ENCODE measurements at regions not wholly inside any gene's neighbourhood (a gene's known extent, or its start where the extent isn't known, plus 50 kb on each side); places are given as distances from the start of the nearest gene placed in this dataset.
A peak's percentile ranks its signal among the peaks of the same experiment; 100 is the strongest.
"Not testable (repeated sequence)": the region's sequence is repeated elsewhere in the genome, so short reads cannot be mapped to it uniquely, and the experiment has no call there.

- no peak for TF ChIP-seq CTCF (IDR thresholded peaks at IDR 0.05)
- Histone ChIP-seq H3K4me3 (no peak overlapping the region), H3K27ac (no peak overlapping the region), H3K9me3 (no peaks in the 10 kb centered on the region), H3K4me1 (no peaks in the 10 kb centered on the region), H3K36me3 (no peaks in the 10 kb centered on the region), H3K27me3 (peaks cover 20% of the 10 kb centered on the region)
- ATAC-seq (no peak), DNase-seq (no peak)
- intact Hi-C loops (cut with DNase I): no loop called here
These were observed 82.7 kb upstream of the SFSWAP start for GRCh38 chr12:131628023-131628740.

GRCh38 chr12:131628766-131629448 lies 82.0 kb upstream of the SFSWAP start:
- no peak overlapping the region for H3K4me3 ChIP-seq
- ATAC-seq: no peak
- no peak for DNase-seq

GRCh38 chr12:131631230-131631629 lies 79.7 kb upstream of the SFSWAP start:
- no peak for ATAC-seq
- Histone ChIP-seq H3K9me3 (no peaks in the 10 kb centered on the region), H3K27ac (no peak overlapping the region), H3K27me3 (peaks cover 20% of the 10 kb centered on the region), H3K4me3 (no peak overlapping the region), H3K36me3 (no peaks in the 10 kb centered on the region), H3K4me1 (no peaks in the 10 kb centered on the region)
- no peak for DNase-seq
- TF ChIP-seq CTCF (IDR thresholded peaks at IDR 0.05): no peak
- intact Hi-C loops (cut with DNase I): no loop called here

More at GRCh38 chr12:131628766-131629448, 82.0 kb upstream of the SFSWAP start:
- Histone ChIP-seq H3K27me3 (peaks cover 20% of the 10 kb centered on the region), H3K9me3 (no peaks in the 10 kb centered on the region), H3K4me1 (no peaks in the 10 kb centered on the region), H3K27ac (no peak overlapping the region), H3K36me3 (no peaks in the 10 kb centered on the region)
- intact Hi-C loops (cut with DNase I): no loop called here
- no peak for TF ChIP-seq CTCF (IDR thresholded peaks at IDR 0.05)

- peaks cover 20% of the 10 kb centered on the region for H3K27me3 ChIP-seq
- H3K9me3 ChIP-seq; intact Hi-C loops (cut with DNase I); H3K27ac ChIP-seq; DNase-seq; H3K36me3 ChIP-seq; ATAC-seq; H3K4me1 ChIP-seq; H3K4me3 ChIP-seq: not testable (repeated sequence)
These were observed 78.8 kb upstream of the SFSWAP start for GRCh38 chr12:131631889-131632651.

- H3K27ac ChIP-seq, H3K9me3 ChIP-seq: not testable (repeated sequence)
- peaks cover 20% of the 10 kb centered on the region for H3K27me3 ChIP-seq
These were observed 78.3 kb upstream of the SFSWAP start for GRCh38 chr12:131632652-131633023.

GRCh38 chr12:131633610-131634009 lies 77.3 kb upstream of the SFSWAP start:
- DNase-seq: peak; percentile 57
- ATAC-seq; H3K36me3 ChIP-seq; H3K9me3 ChIP-seq; H3K4me1 ChIP-seq; H3K27ac ChIP-seq; H3K4me3 ChIP-seq; intact Hi-C loops (cut with DNase I): not testable (repeated sequence)
- H3K27me3 ChIP-seq: peaks cover 15% of the 10 kb centered on the region

More at GRCh38 chr12:131632652-131633023, 78.3 kb upstream of the SFSWAP start:
- H3K4me1 ChIP-seq; ATAC-seq; H3K36me3 ChIP-seq; DNase-seq; intact Hi-C loops (cut with DNase I); H3K4me3 ChIP-seq: not testable (repeated sequence)

GRCh38 chr12:131634037-131634436 lies 76.9 kb upstream of the SFSWAP start:
- H3K27me3 ChIP-seq: peaks cover 11% of the 10 kb centered on the region
- no peak for TF ChIP-seq CTCF (IDR thresholded peaks at IDR 0.05)
- no peaks in the 10 kb centered on the region for H3K36me3 ChIP-seq
- H3K4me3 ChIP-seq: no peak overlapping the region
- no peaks in the 10 kb centered on the region for H3K4me1 ChIP-seq
- no peaks in the 10 kb centered on the region for H3K9me3 ChIP-seq
- H3K27ac ChIP-seq: no peak overlapping the region
- ATAC-seq: no peak
- DNase-seq: peak; percentile 37
- intact Hi-C loops (cut with DNase I): no loop called here

- intact Hi-C loops (cut with DNase I); H3K9me3 ChIP-seq; H3K27ac ChIP-seq; H3K4me3 ChIP-seq; H3K4me1 ChIP-seq; DNase-seq; H3K36me3 ChIP-seq; ATAC-seq: not testable (repeated sequence)
- H3K27me3 ChIP-seq: peaks cover 11% of the 10 kb centered on the region
These were observed 75.9 kb upstream of the SFSWAP start for GRCh38 chr12:131635012-131635411.
